SK-N-SH treated with all-trans-retinoic acid at 6 μM for 48 hours (cell line): ENCODE measurements at regions not wholly inside any gene's neighbourhood (a gene's known extent, or its start where the extent isn't known, plus 50 kb on each side); places are given as distances from the start of the nearest gene placed in this dataset.

Experiments used
- ATAC-seq: fragments of 200-7000 bp; cut with Tn5 transposase; 3 replicates; pipeline ENCODE4 v1.9.1; 2020; ENCODE audit warnings: mild to moderate bottlenecking, moderate library complexity
- ARNTL ChIP-seq: fragments of 450-650 bp; formaldehyde crosslinking; IDR thresholded peaks from 2 replicates; pipeline ENCODE4 v1.5.0; 2020; ENCODE audit warnings: low read depth, mild to moderate bottlenecking, moderate library complexity, borderline replicate concordance
- BACH2 ChIP-seq: fragments of 250-450 bp; sonication (Bioruptor Pico); IDR thresholded peaks from 2 replicates; pipeline ENCODE4 v1.9.0; 2021; ENCODE audit warnings: mild to moderate bottlenecking, borderline replicate concordance
- CSDC2 ChIP-seq: fragments of 250-450 bp; sonication (Bioruptor Pico); IDR thresholded peaks from 2 replicates; pipeline ENCODE4 v1.5.0; 2020; ENCODE audit warnings: mild to moderate bottlenecking, moderate library complexity
- ESRRG ChIP-seq: fragments of 250-450 bp; sonication (Bioruptor Pico); IDR thresholded peaks from 2 replicates; pipeline ENCODE4 v1.6.1; 2021; ENCODE audit warnings: mild to moderate bottlenecking
- GLIS3 ChIP-seq: fragments of 250-450 bp; sonication (Bioruptor Pico); IDR thresholded peaks from 2 replicates; pipeline ENCODE4 v1.5.0; 2020; ENCODE audit warnings: mild to moderate bottlenecking, moderate library complexity
- ISL1 ChIP-seq: fragments of 250-450 bp; sonication (Bioruptor Pico); IDR thresholded peaks from 2 replicates; pipeline ENCODE4 v2.1.2; 2022; ENCODE audit warnings: mild to moderate bottlenecking, moderate library complexity
- OSR1 ChIP-seq: fragments of 250-450 bp; sonication (Bioruptor Pico); IDR thresholded peaks from 2 replicates; pipeline ENCODE4 v1.8.0; 2022; ENCODE audit warnings: moderate library complexity, mild to moderate bottlenecking, inconsistent platforms
- POU6F1 ChIP-seq: fragments of 250-450 bp; sonication (Bioruptor Pico); IDR thresholded peaks from 2 replicates; pipeline ENCODE4 v1.8.0; 2021; ENCODE audit warnings: low read depth, mild to moderate bottlenecking, moderate library complexity, borderline replicate concordance
- PPARA ChIP-seq: fragments of 250-450 bp; sonication (Bioruptor Pico); IDR thresholded peaks from 2 replicates; pipeline ENCODE4 v1.5.0; 2020; ENCODE audit warnings: mild to moderate bottlenecking, borderline replicate concordance
- RARB ChIP-seq: fragments of 250-450 bp; sonication (Bioruptor Pico); IDR thresholded peaks from 2 replicates; pipeline ENCODE4 v1.8.0; 2021; ENCODE audit warnings: mild to moderate bottlenecking, moderate library complexity
- SNAI2 ChIP-seq: fragments of 250-450 bp; sonication (Bioruptor Pico); IDR thresholded peaks from 2 replicates; pipeline ENCODE4 v1.5.0; 2020; ENCODE audit warnings: mild to moderate bottlenecking, moderate library complexity
- TCF4 ChIP-seq: fragments of 250-450 bp; sonication (Bioruptor Pico); IDR thresholded peaks from 2 replicates; pipeline ENCODE4 v1.8.0; 2021; ENCODE audit warnings: mild to moderate bottlenecking, moderate library complexity, borderline replicate concordance
- TOX ChIP-seq: fragments of 250-450 bp; sonication (Bioruptor Pico); IDR thresholded peaks from 2 replicates; pipeline ENCODE4 v1.8.0; 2021; ENCODE audit warnings: mild to moderate bottlenecking, moderate library complexity, borderline replicate concordance
- TSHZ2 ChIP-seq: fragments of 250-450 bp; sonication (Bioruptor Pico); IDR thresholded peaks from 2 replicates; pipeline ENCODE4 v1.5.0; 2020; ENCODE audit warnings: mild to moderate bottlenecking, moderate library complexity
- ZC3H10 ChIP-seq: fragments of 250-450 bp; sonication (Bioruptor Pico); IDR thresholded peaks from 2 replicates; pipeline ENCODE4 v1.5.1; 2021; ENCODE audit warnings: mild to moderate bottlenecking, moderate library complexity
- ZFP3 ChIP-seq: fragments of 250-450 bp; sonication (Bioruptor Pico); IDR thresholded peaks from 2 replicates; pipeline ENCODE4 v1.5.0; 2020; ENCODE audit warnings: mild to moderate bottlenecking, moderate library complexity
- ZFP30 ChIP-seq: fragments of 450-650 bp; formaldehyde crosslinking; IDR thresholded peaks from 2 replicates; pipeline ENCODE4 v1.5.0; 2022; ENCODE audit warnings: mild to moderate bottlenecking, moderate library complexity
- ZNF565 ChIP-seq: fragments of 450-650 bp; formaldehyde crosslinking; conservative IDR thresholded peaks from 2 replicates; pipeline ENCODE4 v1.5.0; 2020; ENCODE audit warnings: low read depth, mild to moderate bottlenecking, moderate library complexity
- ZNF70 ChIP-seq: fragments of 450-650 bp; formaldehyde crosslinking; IDR thresholded peaks from 2 replicates; pipeline ENCODE4 v1.5.0; 2020; ENCODE audit warnings: mild to moderate bottlenecking, moderate library complexity

GRCh38 chr3:66785191-66785909 lies 212.8 kb upstream of the KBTBD8 start:
- ATAC-seq: no peak
- no peak for TF ChIP-seq TOX (CRISPR knock-in tag)
- TF ChIP-seq ESRRG (CRISPR knock-in tag): no peak
- TF ChIP-seq ZNF565 (CRISPR knock-in tag): no peak
- TF ChIP-seq POU6F1: no peak
- no peak for TF ChIP-seq SNAI2
- TF ChIP-seq CSDC2 (CRISPR knock-in tag): no peak
- no peak for TF ChIP-seq ZNF70 (CRISPR knock-in tag)
- TF ChIP-seq ZC3H10: no peak
- TF ChIP-seq TCF4 (CRISPR knock-in tag): no peak
- no peak for TF ChIP-seq ISL1

GRCh38 chr3:66789580-66790237 lies 208.4 kb upstream of the KBTBD8 start:
- TF ChIP-seq TOX (CRISPR knock-in tag): no peak
- no peak for TF ChIP-seq GLIS3
- no peak for TF ChIP-seq ARNTL
- TF ChIP-seq PPARA (CRISPR knock-in tag): no peak
- no peak for TF ChIP-seq OSR1 (CRISPR knock-in tag)
- TF ChIP-seq ISL1: no peak
- no peak for TF ChIP-seq BACH2 (CRISPR knock-in tag)
- TF ChIP-seq TSHZ2 (CRISPR knock-in tag): no peak
- TF ChIP-seq POU6F1: no peak
- ATAC-seq: no peak

GRCh38 chr3:66792086-66792485 lies 206.0 kb upstream of the KBTBD8 start:
- ATAC-seq: no peak
- TF ChIP-seq TOX (CRISPR knock-in tag) (no peak), OSR1 (CRISPR knock-in tag) (no peak), SNAI2 (no peak)
- TF ChIP-seq, all 23 proteins: peak for 0

GRCh38 chr3:66795365-66795764 lies 202.7 kb upstream of the KBTBD8 start:
- TF ChIP-seq ARNTL (no peak), ZFP3 (CRISPR knock-in tag) (no peak), ZNF70 (CRISPR knock-in tag) (no peak), ESRRG (CRISPR knock-in tag) (no peak), CSDC2 (CRISPR knock-in tag) (no peak), ZFP30 (CRISPR knock-in tag) (no peak), TSHZ2 (CRISPR knock-in tag) (no peak), BACH2 (CRISPR knock-in tag) (no peak), POU6F1 (no peak), RARB (CRISPR knock-in tag) (no peak)
- ATAC-seq: no peak
